Body of pancreas (tissue), 4 donors: ENCODE measurements at regions not wholly inside any gene's neighbourhood (a gene's known extent, or its start where the extent isn't known, plus 50 kb on each side); places are given as distances from the start of the nearest gene placed in this dataset.
"Not testable (repeated sequence)": the region's sequence is repeated elsewhere in the genome, so short reads cannot be mapped to it uniquely, and the experiment has no call there.

Experiments
- ATAC-seq: fragments of 150-250 bp; one replicate; pipeline ENCODE4 v1.9.1; 2016
- DNase-seq, 4 donors: peaks; one replicate each; pipeline ENCODE4 v3.0.0-alpha.2; 2019
- H3K27ac ChIP-seq, 4 donors: fragments of 200-600 bp; sonication (generic); 1 replicate in 3 of 4; 2 replicates in 1 of 4; pipeline versions ENCODE4 v1.5.1 to v1.6.1; 2016 to 2019; ENCODE audit warnings: mild to moderate bottlenecking in 1 of 4, mixed read lengths in 1 of 4, moderate library complexity in 1 of 4
- H3K27me3 ChIP-seq, 2 donors: fragments of 200-600 bp; sonication (generic); one replicate each; pipeline ENCODE4 v1.6.0; 2016; ENCODE audit warnings: mild to moderate bottlenecking in 1 of 2
- H3K36me3 ChIP-seq, 2 donors: fragments of 200-600 bp; sonication (generic); replicated peaks in 1 of 2; 2 replicates each; pipeline ENCODE4 v1.5.1; 2016; ENCODE audit warnings: low read depth in 2 of 2; ENCODE audit not compliant: insufficient read depth in 1 of 2
- H3K4me1 ChIP-seq: fragments of 200-600 bp; sonication (generic); one replicate; pipeline ENCODE4 v1.6.0; 2016
- H3K4me3 ChIP-seq, 2 donors: fragments of 200-600 bp; sonication (generic); 1 replicate in 1 of 2; 2 replicates in 1 of 2; pipeline ENCODE4 v1.5.1; 2016 to 2019
- H3K9me3 ChIP-seq, 3 donors: fragments of 200-600 bp; sonication (generic); 1 replicate in 2 of 3; 2 replicates in 1 of 3; pipeline ENCODE4 v1.5.1; 2016
- POLR2A ChIP-seq, 3 donors: fragments of 450-650 bp; IDR thresholded peaks; one replicate each; pipeline ENCODE4 v1.6.1; 2016; ENCODE audit warnings: antibody characterized with exemption in 3 of 3, mild to moderate bottlenecking in 2 of 3
- WGBS, 2 donors: methylation state at CpG; one replicate each; pipeline ENCODE4 v1.1.5; 2017; 5-methylcytosine and 5-hydroxymethylcytosine counted together
- intact Hi-C: fragments of 100-400 bp; cut with DNase I; formaldehyde crosslinking; loops from one replicate; pipeline ENCODE4 v1.15.1; 2023
- TF ChIP-seq, protein P1 (sequence below), 7 experiments: fragments of 450-650 bp in 4 of 7; fragments of 200-600 bp in 3 of 7; sonication (generic) in 3 of 7; IDR thresholded peaks; one replicate each; pipeline ENCODE4 v1.5.1; 2016 to 2019; ENCODE audit warnings: antibody characterized with exemption in 7 of 7

DNA sequence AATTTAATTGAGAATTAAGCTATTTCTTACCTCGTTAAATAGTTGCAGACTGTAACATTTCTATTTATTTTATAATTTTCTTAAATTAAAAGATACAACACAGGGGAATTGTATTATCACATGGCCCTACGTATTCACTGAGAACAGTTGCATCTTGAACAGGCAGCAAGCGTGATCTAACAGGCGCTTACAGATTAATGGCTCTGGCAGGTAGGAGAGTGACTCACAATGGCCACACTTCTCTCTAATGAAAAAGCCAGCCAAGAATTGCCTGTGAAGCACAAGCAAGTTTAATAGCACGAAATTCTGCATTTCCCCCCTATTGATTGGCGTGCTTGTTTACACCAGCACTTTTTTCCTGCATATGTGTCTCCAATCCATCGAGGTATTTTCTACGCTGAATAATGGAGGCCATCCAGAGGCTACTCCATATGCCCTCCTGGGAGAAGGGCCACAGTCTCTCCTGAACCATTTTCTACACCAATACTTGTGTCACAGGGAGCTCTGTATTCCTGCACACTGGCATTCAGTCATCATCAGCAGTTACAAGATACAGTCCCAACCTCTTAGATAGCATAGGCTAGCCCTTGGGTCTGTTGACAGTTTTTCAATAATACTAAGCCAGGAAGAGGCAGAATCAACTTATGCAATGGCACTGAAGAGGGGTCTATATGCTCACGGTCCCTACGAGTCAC is 150.6 kb upstream of the PLD5 start:
- DNase-seq, result no peak
- no peak overlapping the region for H3K4me3 ChIP-seq
- intact Hi-C loops, result no loop called here
- WGBS, 2 donors, result 62 to 66% methylated on average over 10 of the region's 10 CpGs
- no peaks in the 10 kb centered on the region for H3K4me1 ChIP-seq
- no peak for ATAC-seq
- H3K36me3 ChIP-seq, result no peaks in the 10 kb centered on the region
- no peak for TF ChIP-seq POLR2A (IDR thresholded peaks at IDR 0.05)
- TF ChIP-seq, protein P1, sequence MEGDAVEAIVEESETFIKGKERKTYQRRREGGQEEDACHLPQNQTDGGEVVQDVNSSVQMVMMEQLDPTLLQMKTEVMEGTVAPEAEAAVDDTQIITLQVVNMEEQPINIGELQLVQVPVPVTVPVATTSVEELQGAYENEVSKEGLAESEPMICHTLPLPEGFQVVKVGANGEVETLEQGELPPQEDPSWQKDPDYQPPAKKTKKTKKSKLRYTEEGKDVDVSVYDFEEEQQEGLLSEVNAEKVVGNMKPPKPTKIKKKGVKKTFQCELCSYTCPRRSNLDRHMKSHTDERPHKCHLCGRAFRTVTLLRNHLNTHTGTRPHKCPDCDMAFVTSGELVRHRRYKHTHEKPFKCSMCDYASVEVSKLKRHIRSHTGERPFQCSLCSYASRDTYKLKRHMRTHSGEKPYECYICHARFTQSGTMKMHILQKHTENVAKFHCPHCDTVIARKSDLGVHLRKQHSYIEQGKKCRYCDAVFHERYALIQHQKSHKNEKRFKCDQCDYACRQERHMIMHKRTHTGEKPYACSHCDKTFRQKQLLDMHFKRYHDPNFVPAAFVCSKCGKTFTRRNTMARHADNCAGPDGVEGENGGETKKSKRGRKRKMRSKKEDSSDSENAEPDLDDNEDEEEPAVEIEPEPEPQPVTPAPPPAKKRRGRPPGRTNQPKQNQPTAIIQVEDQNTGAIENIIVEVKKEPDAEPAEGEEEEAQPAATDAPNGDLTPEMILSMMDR (IDR thresholded peaks at IDR 0.05), result no peak
- H3K27me3 ChIP-seq, result no peaks in the 10 kb centered on the region
- H3K27ac ChIP-seq, result no peak overlapping the region
- no peaks in the 10 kb centered on the region for H3K9me3 ChIP-seq

DNA sequence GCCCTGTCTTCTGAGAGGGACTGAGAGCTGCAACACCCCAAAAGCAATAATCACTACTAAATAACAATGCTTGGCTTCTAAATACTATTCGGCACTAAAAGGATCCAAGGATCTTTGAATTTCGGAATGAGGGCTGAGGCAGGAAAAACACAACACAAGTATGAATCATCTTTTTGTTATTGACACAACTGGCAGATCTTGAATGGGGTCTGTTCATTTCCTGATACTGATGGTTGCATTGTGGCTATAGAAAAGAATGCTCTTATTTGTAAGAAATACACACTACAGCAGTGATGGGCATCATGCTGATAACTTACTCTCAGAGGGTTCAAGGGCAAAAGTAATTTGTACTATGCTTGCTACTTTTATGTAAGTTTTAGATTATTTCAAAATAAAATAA is 149.2 kb upstream of the PLD5 start:
- TF ChIP-seq, protein P1 (IDR thresholded peaks at IDR 0.05), result no peak
- no peak for TF ChIP-seq POLR2A (IDR thresholded peaks at IDR 0.05)

DNA sequence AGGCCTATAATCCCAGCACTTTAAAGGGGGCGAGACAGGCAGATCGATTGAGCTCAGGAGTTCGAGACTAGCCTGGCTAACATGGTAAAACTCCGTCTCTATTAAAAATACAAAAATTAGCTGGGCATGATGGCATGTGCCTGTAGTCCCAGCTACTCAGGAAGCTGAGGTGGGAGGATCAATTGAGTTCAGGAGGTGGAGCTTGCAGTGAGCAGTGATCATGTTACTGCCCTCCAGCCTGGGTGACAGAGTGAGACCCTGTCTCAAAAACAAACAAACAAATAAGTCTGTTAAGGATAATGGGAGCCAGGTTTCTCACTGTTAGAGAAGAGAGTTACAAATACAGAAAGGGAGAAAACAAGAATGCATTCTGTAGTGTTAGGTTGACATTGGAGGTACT is 148.7 kb upstream of the PLD5 start:
- intact Hi-C loops, H3K36me3 ChIP-seq, ATAC-seq, H3K4me3 ChIP-seq, H3K27me3 ChIP-seq, H3K9me3 ChIP-seq, DNase-seq, H3K27ac ChIP-seq, H3K4me1 ChIP-seq: not testable (repeated sequence)
- WGBS, 2 donors, result 56 to 67% methylated on average over 4 of the region's 4 CpGs

More for the DNA sequence above, 149.2 kb upstream of the PLD5 start:
- Histone ChIP-seq H3K27ac (no peak overlapping the region), H3K9me3 (no peaks in the 10 kb centered on the region), H3K27me3 (no peaks in the 10 kb centered on the region), H3K4me1 (no peaks in the 10 kb centered on the region), H3K36me3 (no peaks in the 10 kb centered on the region), H3K4me3 (no peak overlapping the region)
- intact Hi-C loops, result no loop called here
- ATAC-seq (no peak), DNase-seq (no peak)
- 70 to 72% methylated on average over 2 of the region's 2 CpGs for WGBS, 2 donors

DNA sequence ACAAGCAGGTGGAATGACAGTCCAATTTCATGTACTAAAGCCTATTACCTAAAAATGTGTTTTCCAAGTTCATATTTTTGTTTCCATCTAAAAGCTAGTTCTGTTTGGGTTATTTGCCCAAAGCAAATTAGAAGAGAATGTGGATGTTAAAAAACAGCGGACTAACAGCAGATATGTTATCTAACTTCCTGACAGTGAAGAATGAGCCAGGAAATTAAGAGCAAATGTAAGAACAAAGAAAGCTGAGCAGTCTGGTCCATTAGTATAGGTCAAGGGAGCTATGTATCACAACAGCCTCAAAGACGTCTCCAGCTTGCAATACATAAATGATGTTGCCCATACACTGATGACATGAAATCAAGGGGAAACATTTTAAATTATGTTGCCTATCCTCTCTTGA is 145.5 kb upstream of the PLD5 start:
- DNase-seq (no peak), ATAC-seq (no peak)
- intact Hi-C loops, result no loop called here
- H3K4me1 ChIP-seq, result no peaks in the 10 kb centered on the region
- H3K4me3 ChIP-seq, result no peak overlapping the region
- no peaks in the 10 kb centered on the region for H3K36me3 ChIP-seq
- H3K27ac ChIP-seq, result no peak overlapping the region
- no peaks in the 10 kb centered on the region for H3K27me3 ChIP-seq
- WGBS, 2 donors, result 7 to 14% methylated on average over 2 of the region's 2 CpGs
- no peak for TF ChIP-seq POLR2A (IDR thresholded peaks at IDR 0.05)
- TF ChIP-seq, protein P1 (IDR thresholded peaks at IDR 0.05), result no peak
- H3K9me3 ChIP-seq, result no peaks in the 10 kb centered on the region

DNA sequence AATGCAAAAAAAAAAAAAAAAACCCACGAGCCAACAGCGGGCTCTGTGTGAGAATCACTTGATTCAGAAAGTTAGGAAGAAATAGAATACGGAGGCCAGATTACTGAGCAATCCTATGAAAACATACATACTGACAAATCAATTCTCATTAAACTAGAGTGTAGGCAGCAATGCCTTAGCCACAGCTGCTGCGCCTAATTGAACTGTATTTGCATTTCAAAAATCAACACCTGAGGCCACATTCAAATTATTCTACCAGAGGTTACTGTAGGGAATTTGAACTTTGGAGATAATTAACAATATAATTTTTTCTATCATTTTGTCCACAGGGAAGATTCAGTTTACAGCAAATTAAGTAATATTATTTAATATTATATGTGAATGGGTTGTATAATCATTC is 138.4 kb upstream of the PLD5 start:
- ATAC-seq (no peak), DNase-seq (no peak)
- TF ChIP-seq, protein P1 (IDR thresholded peaks at IDR 0.05), result no peak
- TF ChIP-seq POLR2A (IDR thresholded peaks at IDR 0.05), result no peak
- no peaks in the 10 kb centered on the region for H3K9me3 ChIP-seq
- H3K27ac ChIP-seq, result no peak overlapping the region
- intact Hi-C loops, result no loop called here
- H3K4me3 ChIP-seq, result no peak overlapping the region
- no peaks in the 10 kb centered on the region for H3K4me1 ChIP-seq
- no peaks in the 10 kb centered on the region for H3K36me3 ChIP-seq
- H3K27me3 ChIP-seq, result no peaks in the 10 kb centered on the region
- WGBS, 2 donors, result 57 to 67% methylated on average over 4 of the region's 4 CpGs

DNA sequence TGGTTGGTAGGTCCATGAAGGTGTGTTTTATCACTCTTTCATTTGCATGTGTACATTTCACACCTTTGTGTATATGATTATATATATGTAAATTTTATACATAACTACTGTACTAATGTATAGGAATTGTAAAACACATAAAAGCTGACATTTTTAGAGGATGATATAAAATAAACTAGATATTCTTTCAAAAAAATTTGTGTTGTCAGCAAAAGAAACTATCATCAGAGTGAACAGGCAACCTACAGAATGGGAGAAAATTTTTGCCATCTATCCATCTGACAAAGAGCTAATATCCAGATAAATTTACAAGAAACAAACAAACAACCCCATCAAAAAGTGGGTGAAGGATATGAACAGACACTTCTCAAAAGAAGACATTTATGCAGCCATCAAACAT is 129.3 kb upstream of the PLD5 start:
- intact Hi-C loops, result not testable (repeated sequence)

More for the DNA sequence above, 129.3 kb upstream of the PLD5 start:
- not testable (repeated sequence) for H3K4me3 ChIP-seq, H3K4me1 ChIP-seq, ATAC-seq, H3K27ac ChIP-seq, H3K36me3 ChIP-seq, H3K9me3 ChIP-seq, DNase-seq, H3K27me3 ChIP-seq
